ENCODE measurements at regions not wholly inside any gene's neighbourhood (a gene's known extent, or its start where the extent isn't known, plus 50 kb on each side); places are given as distances from the start of the nearest gene placed in this dataset.

DNA sequence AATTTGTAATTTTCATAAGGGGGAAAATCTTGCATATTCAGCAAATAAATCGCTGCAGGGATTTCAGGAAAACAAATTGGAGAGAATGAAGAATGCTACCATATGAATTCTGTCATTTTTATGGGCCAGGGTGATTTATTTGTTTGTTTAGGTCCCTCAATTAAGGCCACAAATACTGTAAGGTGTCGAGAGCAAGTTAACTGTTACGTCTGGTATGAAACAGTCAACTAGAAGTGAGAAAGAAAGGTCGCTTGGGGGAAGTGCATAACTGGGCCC lies 166.9 kb upstream of the TSHZ2 start:
- no peaks in the 10 kb centered on the region for H3K4me1 ChIP-seq (ENCODE audit: control insufficient read depth, insufficient read depth, low read length)
- no peak overlapping the region for H3K23ac ChIP-seq (ENCODE audit: low read depth, low read length)
- TF ChIP-seq RCOR1 (IDR thresholded peaks at IDR 0.05; ENCODE audit: insufficient replicate concordance, low read length) = no peak
- peak; percentile 67 for TF ChIP-seq MAFK (IDR thresholded peaks at IDR 0.05; ENCODE audit: low read depth, low read length)
- no peak for TF ChIP-seq RFX5 (IDR thresholded peaks at IDR 0.05; ENCODE audit: low read depth, low read length)
- no peak overlapping the region for H3K9ac ChIP-seq (ENCODE audit: low read depth, low read length)
- H3K9me3 ChIP-seq (ENCODE audit: control insufficient read depth, insufficient read depth, low read length) = no peaks in the 10 kb centered on the region
- no peaks in the 10 kb centered on the region for H3K27me3 ChIP-seq (ENCODE audit: control insufficient read depth, insufficient read depth, low read length)
- no peak overlapping the region for H3K4me2 ChIP-seq (ENCODE audit: low read depth, low read length)
- no peak overlapping the region for H4K5ac ChIP-seq (ENCODE audit: low read depth, low read length)
- dilution Hi-C loops (cut with HindIII; ENCODE audit: low sequenced_read_pairs, unreplicated experiment) (no loop called here), intact Hi-C loops (cut with micrococcal nuclease) (no loop called here), in situ Hi-C loops (cut with MboI; ENCODE audit: low sequenced_read_pairs) (no loop called here)
- H3K79me1 ChIP-seq (ENCODE audit: low read depth in 1 of 2, low read length in 2 of 2) = no peaks in the 10 kb centered on the region
- H3K56ac ChIP-seq (ENCODE audit: extremely low read depth, insufficient read depth, low read length) = no peak overlapping the region
- no peaks in the 10 kb centered on the region for H3K9me1 ChIP-seq (ENCODE audit: insufficient read depth, low read length)
- no peak overlapping the region for H3K4me3 ChIP-seq (ENCODE audit: insufficient read depth, low read depth, low read length)
- no peak overlapping the region for H2AFZ ChIP-seq (replicated peaks; ENCODE audit: low read length, poor library complexity)
- H2AK5ac ChIP-seq (ENCODE audit: low read depth, low read length) = no peak overlapping the region
- ATAC-seq (ENCODE audit: low read depth) (no peak), DNase-seq (no peak)
- no peak overlapping the region for H3K4ac ChIP-seq (ENCODE audit: low read depth, low read length)
- H3K27ac ChIP-seq (ENCODE audit: insufficient read depth, low read length) = no peak overlapping the region
- no peak overlapping the region for H4K8ac ChIP-seq (ENCODE audit: low read depth in 2 of 2, low read length in 2 of 2)
- H3K18ac ChIP-seq (ENCODE audit: low read depth, low read length) = no peak overlapping the region
- H2BK20ac ChIP-seq (ENCODE audit: low read depth, low read length) = no peak overlapping the region
- no peaks in the 10 kb centered on the region for H4K20me1 ChIP-seq (ENCODE audit: insufficient read depth, low read length)
- no peak overlapping the region for H2AK9ac ChIP-seq (replicated peaks; ENCODE audit: low read depth, low read length, poor library complexity)
- no peak overlapping the region for H2BK15ac ChIP-seq (ENCODE audit: low read depth, low read length)
- BruUV-seq (replicated peaks) = no TSS peak
- H4K91ac ChIP-seq (ENCODE audit: insufficient read depth, low read depth, low read length) = no peak overlapping the region
- no peak overlapping the region for H3K14ac ChIP-seq (replicated peaks; ENCODE audit: low read depth, low read length)
- no peak overlapping the region for H2BK5ac ChIP-seq (ENCODE audit: low read depth, low read length, poor library complexity, severe bottlenecking)
- H3K36me3 ChIP-seq (ENCODE audit: control insufficient read depth, insufficient read depth, low read length) = no peaks in the 10 kb centered on the region
- H2BK120ac ChIP-seq (ENCODE audit: low read depth, low read length) = no peak overlapping the region
- ChIA-PET POLR2A (ENCODE audit: unreplicated experiment) (no interaction called here), CTCF (no interaction called here)
- no CpG with 5 or more reads among the region's 4 CpGs for WGBS, 2 experiments (ENCODE audit: extremely low coverage in 2 of 2, insufficient read length in 1 of 2)

Data from IMR-90 (cell line).